GM18498 (cell line): ENCODE measurements at regions not wholly inside any gene's neighbourhood (a gene's known extent, or its start where the extent isn't known, plus 50 kb on each side); places are given as distances from the start of the nearest gene placed in this dataset.
"Not testable (repeated sequence)": the region's sequence is repeated elsewhere in the genome, so short reads cannot be mapped to it uniquely, and the experiment has no call there.

ENCODE experiments used
- ATAC-seq: cut with Tn5 transposase; IDR thresholded peaks from one replicate; pipeline ENCODE4 v1.9.1; 2021; ENCODE audit warnings: mild to moderate bottlenecking, moderate library complexity; ENCODE audit not compliant: unreplicated experiment

- no peak for ATAC-seq
These were observed 1602.3 kb downstream of the C4orf33 start for GRCh38 chr4:130698251-130698650.

- no peak for ATAC-seq
These were observed 1603.1 kb downstream of the C4orf33 start for GRCh38 chr4:130699004-130699403.

- no peak for ATAC-seq
These were observed 1607.4 kb downstream of the C4orf33 start for GRCh38 chr4:130703211-130703935.

- no peak for ATAC-seq
These were observed 1609.1 kb downstream of the C4orf33 start for GRCh38 chr4:130705023-130705422.

- ATAC-seq = no peak
These were observed 1616.1 kb downstream of the C4orf33 start for GRCh38 chr4:130712038-130712437.

- ATAC-seq = no peak
These were observed 1618.1 kb downstream of the C4orf33 start for GRCh38 chr4:130714006-130714405.

- no peak for ATAC-seq
These were observed 1626.4 kb downstream of the C4orf33 start for GRCh38 chr4:130722361-130722760.

- no peak for ATAC-seq
These were observed 1640.7 kb downstream of the C4orf33 start for GRCh38 chr4:130736436-130737185.

- ATAC-seq = no peak
These were observed 1642.3 kb downstream of the C4orf33 start for GRCh38 chr4:130738233-130738632.

GRCh38 chr4:130747842-130748241 is 1651.9 kb downstream of the C4orf33 start:
- ATAC-seq = no peak

- ATAC-seq = no peak
These were observed 1658.0 kb downstream of the C4orf33 start for GRCh38 chr4:130753926-130754325.

GRCh38 chr4:130760246-130760645 is 1664.3 kb downstream of the C4orf33 start:
- ATAC-seq = no peak

GRCh38 chr4:130767384-130767783 is 1671.4 kb downstream of the C4orf33 start:
- not testable (repeated sequence) for ATAC-seq

- ATAC-seq = not testable (repeated sequence)
These were observed 1677.0 kb downstream of the C4orf33 start for GRCh38 chr4:130772966-130773365.

GRCh38 chr4:130808492-130808891 is 1712.5 kb downstream of the C4orf33 start:
- no peak for ATAC-seq

GRCh38 chr4:130812117-130812765 is 1716.3 kb downstream of the C4orf33 start:
- ATAC-seq = no peak

- ATAC-seq = peak; percentile 59
These were observed 1718.9 kb downstream of the C4orf33 start for GRCh38 chr4:130814896-130815295.

GRCh38 chr4:130820448-130820847 is 1724.5 kb downstream of the C4orf33 start:
- ATAC-seq = no peak

- ATAC-seq = no peak
These were observed 1729.3 kb downstream of the C4orf33 start for GRCh38 chr4:130825284-130825683.

GRCh38 chr4:130850019-130850524 is 1754.1 kb downstream of the C4orf33 start:
- ATAC-seq = no peak

- no peak for ATAC-seq
These were observed 1755.2 kb downstream of the C4orf33 start for GRCh38 chr4:130851107-130851506.

GRCh38 chr4:130851932-130852331 is 1756.0 kb downstream of the C4orf33 start:
- ATAC-seq = no peak
